HEK293 (cell line): ENCODE measurements at regions not wholly inside any gene's neighbourhood (a gene's known extent, or its start where the extent isn't known, plus 50 kb on each side); places are given as distances from the start of the nearest gene placed in this dataset.

ENCODE experiments used
- CTCF ChIA-PET: fragments of 350-600 bp; formaldehyde crosslinking; extraction: SDS; loops from one replicate; lab custom pipeline; 2021; ENCODE audit warnings: antibody characterized with exemption; lab: Yijun Ruan, JAX
- POLR2A ChIA-PET: fragments of 300-600 bp; formaldehyde crosslinking; extraction: SDS; loops from one replicate; lab custom pipeline; 2020; ENCODE audit warnings: antibody characterized with exemption, inconsistent platforms; lab: Yijun Ruan, JAX
- H3K27ac ChIP-seq: fragments of 200-500 bp; sonication (Bioruptor generic); 2 replicates; pipeline ENCODE4 v1.5.1; 2014; ENCODE audit warnings: low read depth, low read length, control low read depth, inconsistent platforms; ENCODE audit errors: extremely low read depth
- H3K36me3 ChIP-seq, 2 experiments: fragments of 200-500 bp in 1 of 2; sonication (Bioruptor generic) in 1 of 2; 1 replicate in 1 of 2; 2 replicates in 1 of 2; pipeline ENCODE4 v1.5.1; 2014 to 2017; ENCODE audit warnings: inconsistent platforms in 2 of 2, low read length in 2 of 2; ENCODE audit not compliant: control insufficient read depth in 2 of 2, insufficient read depth in 1 of 2
- H3K4me1 ChIP-seq: fragments of 200-500 bp; sonication (Bioruptor generic); 2 replicates; pipeline ENCODE4 v1.5.1; 2014; ENCODE audit warnings: mild to moderate bottlenecking, low read length, inconsistent platforms; ENCODE audit not compliant: control insufficient read depth, insufficient read depth
- H3K4me3 ChIP-seq: 2 replicates; pipeline ENCODE4 v1.5.1; 2011; ENCODE audit warnings: low read depth, mild to moderate bottlenecking, control low read depth, low read length, moderate library complexity
- H3K9me3 ChIP-seq: fragments of 200-500 bp; sonication (Bioruptor generic); 2 replicates; pipeline ENCODE4 v1.5.1; 2014; ENCODE audit warnings: low read depth, low read length, inconsistent platforms; ENCODE audit not compliant: control insufficient read depth, insufficient read depth
- KLF1 ChIP-seq: fragments of 450-650 bp; formaldehyde crosslinking; IDR thresholded peaks from 2 replicates; pipeline ENCODE4 v1.5.1; 2016; ENCODE audit warnings: missing biosample characterization, missing genetic modification characterization
- PRDM1 ChIP-seq: fragments of 450-650 bp; formaldehyde crosslinking; IDR thresholded peaks from 2 replicates; pipeline ENCODE4; 2016; ENCODE audit warnings: missing biosample characterization, missing genetic modification characterization
- SCRT1 ChIP-seq: fragments of 450-650 bp; formaldehyde crosslinking; IDR thresholded peaks from 2 replicates; pipeline ENCODE4 v1.5.1; 2016; ENCODE audit warnings: missing biosample characterization, missing genetic modification characterization, borderline replicate concordance
- SCRT2 ChIP-seq: fragments of 450-650 bp; formaldehyde crosslinking; IDR thresholded peaks from 2 replicates; pipeline ENCODE4 v1.5.1; 2016; ENCODE audit warnings: missing biosample characterization, missing genetic modification characterization
- WT1 ChIP-seq: fragments of 450-650 bp; formaldehyde crosslinking; IDR thresholded peaks from 2 replicates; pipeline ENCODE4 v1.5.1; 2016; ENCODE audit warnings: missing biosample characterization, missing genetic modification characterization
- ZBTB20 ChIP-seq: fragments of 450-650 bp; formaldehyde crosslinking; IDR thresholded peaks from 2 replicates; pipeline ENCODE4 v1.5.1; 2016; ENCODE audit warnings: missing biosample characterization, missing genetic modification characterization
- ZNF24 ChIP-seq: fragments of 450-650 bp; formaldehyde crosslinking; IDR thresholded peaks from 2 replicates; pipeline ENCODE4 v1.5.1; 2016; ENCODE audit warnings: missing biosample characterization, missing genetic modification characterization
- ZNF366 ChIP-seq: fragments of 450-650 bp; formaldehyde crosslinking; conservative IDR thresholded peaks from 2 replicates; pipeline ENCODE4 v1.5.1; 2016; ENCODE audit warnings: missing biosample characterization, missing genetic modification characterization
- TF ChIP-seq, protein P1 (sequence below): fragments of 450-650 bp; formaldehyde crosslinking; IDR thresholded peaks from 2 replicates; pipeline ENCODE4 v1.5.1; 2016; ENCODE audit warnings: missing biosample characterization, missing genetic modification characterization
- TF ChIP-seq, protein P2 (sequence below): fragments of 450-650 bp; formaldehyde crosslinking; IDR thresholded peaks from 2 replicates; pipeline ENCODE4 v1.5.1; 2016; ENCODE audit warnings: missing biosample characterization, missing genetic modification characterization
- TF ChIP-seq, protein P3 (sequence below): fragments of 450-650 bp; formaldehyde crosslinking; IDR thresholded peaks from 2 replicates; pipeline ENCODE4 v1.5.0; 2017; ENCODE audit warnings: missing biosample characterization, missing genetic modification characterization, borderline replicate concordance

DNA sequence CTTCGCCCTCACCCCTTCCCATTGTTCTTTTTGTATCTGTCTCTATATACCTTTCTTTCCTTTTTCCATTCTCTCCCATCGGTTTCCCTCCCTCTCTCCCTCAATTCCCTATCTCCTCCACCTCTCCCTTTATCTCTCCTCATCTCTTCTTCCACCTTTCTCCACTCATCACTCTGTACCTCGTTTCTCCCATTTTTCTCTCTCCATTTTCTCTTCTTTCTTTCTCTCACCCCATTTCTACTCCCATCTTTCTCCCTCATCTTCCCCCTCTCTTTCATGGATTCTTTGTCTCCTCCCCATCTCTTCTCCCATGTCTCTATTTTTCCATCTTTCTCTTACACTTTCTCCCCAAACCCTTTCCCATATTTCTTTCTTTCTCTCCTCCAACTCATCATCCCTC, 385.9 kb upstream of the CLINT1 start (continued):
- peak; percentile 55; the same call in 1 of the 2 replicates for TF ChIP-seq ZNF366

DNA sequence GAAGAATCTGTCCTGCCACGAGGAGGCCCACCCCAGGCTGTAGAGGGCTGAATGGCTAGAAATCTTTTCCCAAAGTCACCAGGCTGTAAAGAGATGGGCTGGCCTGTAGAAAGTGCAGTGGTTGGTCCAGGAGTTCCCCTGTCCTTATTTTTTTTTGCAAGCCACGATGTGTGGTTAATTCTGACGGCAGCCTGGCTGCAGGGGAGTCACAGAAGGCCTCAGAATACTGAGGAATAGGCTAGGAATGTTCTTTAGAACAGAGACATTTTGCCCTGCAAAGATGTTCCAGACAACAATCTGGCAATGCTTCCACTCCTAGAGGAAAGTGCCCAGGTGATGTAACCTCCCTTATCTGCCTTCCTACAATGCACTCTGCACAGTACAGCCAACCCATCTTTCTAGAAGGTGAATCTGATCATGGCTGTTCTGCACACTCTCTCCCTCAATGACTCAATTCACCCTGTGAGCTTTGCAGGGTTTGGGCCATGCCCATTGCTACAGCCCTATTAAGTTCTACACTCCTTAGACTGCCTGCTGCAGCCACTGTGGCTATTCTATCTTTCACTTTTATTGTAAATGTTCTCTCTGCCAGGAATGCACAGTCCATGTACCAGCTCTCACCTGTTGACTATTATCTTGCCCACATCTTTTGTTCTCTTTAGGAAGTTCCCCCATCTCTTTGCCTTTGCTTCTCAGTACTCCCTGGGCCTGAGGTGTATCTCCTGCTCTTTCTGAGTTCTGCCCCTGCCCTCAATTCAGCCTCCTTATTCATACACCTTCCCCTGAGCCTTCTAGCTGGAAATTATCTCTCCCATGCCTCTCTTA, 377.8 kb upstream of the CLINT1 start:
- Histone ChIP-seq H3K36me3 (no peaks in the 10 kb centered on the region), H3K27ac (no peak overlapping the region), H3K9me3 (no peaks in the 10 kb centered on the region), H3K4me3 (no peak overlapping the region), H3K4me1 (peaks cover 18% of the 10 kb centered on the region)
- TF ChIP-seq, protein P1, sequence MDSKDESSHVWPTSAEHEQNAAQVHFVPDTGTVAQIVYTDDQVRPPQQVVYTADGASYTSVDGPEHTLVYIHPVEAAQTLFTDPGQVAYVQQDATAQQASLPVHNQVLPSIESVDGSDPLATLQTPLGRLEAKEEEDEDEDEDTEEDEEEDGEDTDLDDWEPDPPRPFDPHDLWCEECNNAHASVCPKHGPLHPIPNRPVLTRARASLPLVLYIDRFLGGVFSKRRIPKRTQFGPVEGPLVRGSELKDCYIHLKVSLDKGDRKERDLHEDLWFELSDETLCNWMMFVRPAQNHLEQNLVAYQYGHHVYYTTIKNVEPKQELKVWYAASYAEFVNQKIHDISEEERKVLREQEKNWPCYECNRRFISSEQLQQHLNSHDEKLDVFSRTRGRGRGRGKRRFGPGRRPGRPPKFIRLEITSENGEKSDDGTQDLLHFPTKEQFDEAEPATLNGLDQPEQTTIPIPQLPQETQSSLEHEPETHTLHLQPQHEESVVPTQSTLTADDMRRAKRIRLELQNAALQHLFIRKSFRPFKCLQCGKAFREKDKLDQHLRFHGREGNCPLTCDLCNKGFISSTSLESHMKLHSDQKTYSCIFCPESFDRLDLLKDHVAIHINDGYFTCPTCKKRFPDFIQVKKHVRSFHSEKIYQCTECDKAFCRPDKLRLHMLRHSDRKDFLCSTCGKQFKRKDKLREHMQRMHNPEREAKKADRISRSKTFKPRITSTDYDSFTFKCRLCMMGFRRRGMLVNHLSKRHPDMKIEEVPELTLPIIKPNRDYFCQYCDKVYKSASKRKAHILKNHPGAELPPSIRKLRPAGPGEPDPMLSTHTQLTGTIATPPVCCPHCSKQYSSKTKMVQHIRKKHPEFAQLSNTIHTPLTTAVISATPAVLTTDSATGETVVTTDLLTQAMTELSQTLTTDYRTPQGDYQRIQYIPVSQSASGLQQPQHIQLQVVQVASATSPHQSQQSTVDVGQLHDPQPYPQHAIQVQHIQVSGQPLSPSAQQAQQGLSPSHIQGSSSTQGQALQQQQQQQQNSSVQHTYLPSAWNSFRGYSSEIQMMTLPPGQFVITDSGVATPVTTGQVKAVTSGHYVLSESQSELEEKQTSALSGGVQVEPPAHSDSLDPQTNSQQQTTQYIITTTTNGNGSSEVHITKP (tag by site-specific recombination): peak; percentile 62
- TF ChIP-seq, protein P2, sequence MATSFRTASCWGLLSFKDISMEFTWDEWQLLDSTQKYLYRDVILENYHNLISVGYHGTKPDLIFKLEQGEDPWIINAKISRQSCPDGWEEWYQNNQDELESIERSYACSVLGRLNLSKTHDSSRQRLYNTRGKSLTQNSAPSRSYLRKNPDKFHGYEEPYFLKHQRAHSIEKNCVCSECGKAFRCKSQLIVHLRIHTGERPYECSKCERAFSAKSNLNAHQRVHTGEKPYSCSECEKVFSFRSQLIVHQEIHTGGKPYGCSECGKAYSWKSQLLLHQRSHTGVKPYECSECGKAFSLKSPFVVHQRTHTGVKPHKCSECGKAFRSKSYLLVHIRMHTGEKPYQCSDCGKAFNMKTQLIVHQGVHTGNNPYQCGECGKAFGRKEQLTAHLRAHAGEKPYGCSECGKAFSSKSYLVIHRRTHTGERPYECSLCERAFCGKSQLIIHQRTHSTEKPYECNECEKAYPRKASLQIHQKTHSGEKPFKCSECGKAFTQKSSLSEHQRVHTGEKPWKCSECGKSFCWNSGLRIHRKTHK (tag by site-specific recombination): no peak
- TF ChIP-seq SCRT2 (peak; percentile 92), PRDM1 (tag by site-specific recombination) (0 out of 2 replicates have a peak, but pooled peaks have one; percentile 8), SCRT1 (tag by site-specific recombination) (peak; percentile 87)
- TF ChIP-seq, protein P3, sequence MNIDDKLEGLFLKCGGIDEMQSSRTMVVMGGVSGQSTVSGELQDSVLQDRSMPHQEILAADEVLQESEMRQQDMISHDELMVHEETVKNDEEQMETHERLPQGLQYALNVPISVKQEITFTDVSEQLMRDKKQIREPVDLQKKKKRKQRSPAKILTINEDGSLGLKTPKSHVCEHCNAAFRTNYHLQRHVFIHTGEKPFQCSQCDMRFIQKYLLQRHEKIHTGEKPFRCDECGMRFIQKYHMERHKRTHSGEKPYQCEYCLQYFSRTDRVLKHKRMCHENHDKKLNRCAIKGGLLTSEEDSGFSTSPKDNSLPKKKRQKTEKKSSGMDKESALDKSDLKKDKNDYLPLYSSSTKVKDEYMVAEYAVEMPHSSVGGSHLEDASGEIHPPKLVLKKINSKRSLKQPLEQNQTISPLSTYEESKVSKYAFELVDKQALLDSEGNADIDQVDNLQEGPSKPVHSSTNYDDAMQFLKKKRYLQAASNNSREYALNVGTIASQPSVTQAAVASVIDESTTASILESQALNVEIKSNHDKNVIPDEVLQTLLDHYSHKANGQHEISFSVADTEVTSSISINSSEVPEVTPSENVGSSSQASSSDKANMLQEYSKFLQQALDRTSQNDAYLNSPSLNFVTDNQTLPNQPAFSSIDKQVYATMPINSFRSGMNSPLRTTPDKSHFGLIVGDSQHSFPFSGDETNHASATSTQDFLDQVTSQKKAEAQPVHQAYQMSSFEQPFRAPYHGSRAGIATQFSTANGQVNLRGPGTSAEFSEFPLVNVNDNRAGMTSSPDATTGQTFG (tag by site-specific recombination): no peak
- ChIA-PET POLR2A (no interaction called here), CTCF (interaction anchor here (0.8 kb wide), 1 partner anchor 459 kb away, joined by 3 read pairs; no protein-coding TSS in a partner anchor)

DNA sequence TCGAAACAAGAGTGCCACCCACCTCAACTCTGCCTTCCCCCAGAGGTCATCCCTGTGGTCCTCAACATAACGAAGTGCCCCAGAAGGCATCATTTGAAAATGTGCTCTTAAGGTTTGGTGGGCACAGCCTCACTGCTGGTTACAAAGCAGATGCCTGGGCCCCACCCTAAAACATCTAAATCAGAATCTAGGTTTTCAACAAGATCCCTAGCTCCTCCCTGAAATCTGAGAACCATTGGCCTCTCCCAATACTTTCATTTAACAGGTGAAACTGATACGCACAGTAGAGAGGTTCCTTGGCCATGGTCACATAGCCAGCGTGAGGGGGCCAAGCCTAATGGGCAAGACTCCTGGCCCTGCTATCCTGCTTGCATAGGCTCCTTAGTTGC, 376.2 kb upstream of the CLINT1 start:
- no peaks in the 10 kb centered on the region for H3K9me3 ChIP-seq
- ChIA-PET POLR2A (no interaction called here), CTCF (no interaction called here)
- H3K27ac ChIP-seq: 0 out of 2 replicates have a peak overlapping the region, but pooled peaks have one; percentile 24
- no peak for TF ChIP-seq ZNF24 (tag by site-specific recombination)
- TF ChIP-seq KLF1: peak; percentile 75
- peak; percentile 72 for TF ChIP-seq ZBTB20 (tag by site-specific recombination)
- peak; percentile 15; the same call in 1 of the 2 replicates for TF ChIP-seq WT1 (tag by site-specific recombination)
- H3K36me3 ChIP-seq: no peaks in the 10 kb centered on the region
- H3K4me1 ChIP-seq: peaks cover 18% of the 10 kb centered on the region
- no peak overlapping the region for H3K4me3 ChIP-seq
